Endothelial cell of umbilical vein (primary cell): ENCODE measurements at regions not wholly inside any gene's neighbourhood (a gene's known extent, or its start where the extent isn't known, plus 50 kb on each side); places are given as distances from the start of the nearest gene placed in this dataset.

Experiments
- BruUV-seq: library from RNA; stranded (reverse); fragments of 400-500 nt; replicated peaks from 2 replicates; lab custom pipeline; 2021; lab: Mats Ljungman, UMichigan
- CTCF ChIA-PET: fragments of 300-600, 350-600 bp; sonication (Branson Sonifier 250); formaldehyde crosslinking; loops from one replicate; lab custom pipeline; 2021; ENCODE audit warnings: antibody characterized with exemption, inconsistent platforms; lab: Charles Lee
- POLR2A ChIA-PET: fragments of 300-600, 350-600 bp; sonication (Branson Sonifier 250); formaldehyde crosslinking; loops from one replicate; lab custom pipeline; 2021; ENCODE audit warnings: antibody characterized with exemption, inconsistent platforms; lab: Charles Lee
- DNase-seq: peaks from one replicate; pipeline ENCODE4 v3.0.0-alpha.2; 2011; ENCODE audit warnings: low read depth, low spot score
- FAIRE-seq: peaks from 2 replicates; lab custom pipeline; 2011; peaks lifted over from hg19 to GRCh38; lab: Jason Lieb, UNC
- H2AFZ ChIP-seq: 2 replicates; pipeline ENCODE4 v1.6.0; 2012; ENCODE audit warnings: low read depth, low read length, control low read depth, inconsistent platforms
- H3K27ac ChIP-seq: 2 replicates; pipeline ENCODE4 v1.5.1; 2011; ENCODE audit warnings: low read depth, mild to moderate bottlenecking, control low read depth, low read length, moderate library complexity; ENCODE audit not compliant: insufficient read depth
- H3K27me3 ChIP-seq, 2 experiments: 2 replicates each; pipeline versions ENCODE4 v1.6.0 to v1.6.1; 2011; ENCODE audit warnings: low read length in 2 of 2, mixed read lengths in 1 of 2; ENCODE audit not compliant: control insufficient read depth in 2 of 2, insufficient read depth in 2 of 2
- H3K36me3 ChIP-seq, 2 experiments: 2 replicates in 1 of 2; 3 replicates in 1 of 2; pipeline ENCODE4 v1.5.1; 2011; ENCODE audit warnings: low read length in 2 of 2, mild to moderate bottlenecking in 1 of 2, moderate library complexity in 1 of 2; ENCODE audit not compliant: control insufficient read depth in 2 of 2, insufficient read depth in 2 of 2; ENCODE audit errors: extremely low read depth in 1 of 2
- H3K4me1 ChIP-seq: 3 replicates; pipeline ENCODE4 v1.5.1; 2011; ENCODE audit warnings: mild to moderate bottlenecking, low read length; ENCODE audit not compliant: control insufficient read depth, insufficient read depth; ENCODE audit errors: extremely low read depth
- H3K4me2 ChIP-seq: 2 replicates; pipeline ENCODE4 v1.6.1; 2011; ENCODE audit warnings: low read length, control low read depth, mixed read lengths; ENCODE audit not compliant: insufficient read depth
- H3K4me3 ChIP-seq, 3 experiments: fragments of 200-600 bp in 1 of 3; sonication (generic), shearing (Covaris generic) in 1 of 3; replicated peaks in 1 of 3; 2 replicates each; pipeline ENCODE4 v1.5.1; 2011 to 2016; ENCODE audit warnings: control low read depth in 3 of 3, low read length in 3 of 3, mild to moderate bottlenecking in 2 of 3, inconsistent platforms in 1 of 3, low read depth in 1 of 3, moderate library complexity in 1 of 3; ENCODE audit not compliant: insufficient read depth in 1 of 3
- H3K79me2 ChIP-seq: 2 replicates; pipeline ENCODE4 v1.6.0; 2012; ENCODE audit warnings: low read length, inconsistent platforms; ENCODE audit not compliant: control insufficient read depth, insufficient read depth
- H3K9ac ChIP-seq: replicated peaks from 2 replicates; pipeline ENCODE3; 2011; ENCODE audit warnings: low read length, control low read depth; ENCODE audit not compliant: insufficient read depth; ENCODE audit errors: extremely low read depth
- H3K9me1 ChIP-seq: replicated peaks from 3 replicates; pipeline ENCODE4 v1.6.0; 2011; ENCODE audit warnings: mild to moderate bottlenecking, low read length; ENCODE audit not compliant: control insufficient read depth, insufficient read depth; ENCODE audit errors: extremely low read depth
- H3K9me3 ChIP-seq: replicated peaks from 2 replicates; pipeline ENCODE4 v1.5.1; 2012; ENCODE audit warnings: low read length, inconsistent platforms; ENCODE audit not compliant: control insufficient read depth, insufficient read depth
- H4K20me1 ChIP-seq: replicated peaks from 2 replicates; pipeline ENCODE3; 2011; ENCODE audit warnings: mild to moderate bottlenecking, low read length; ENCODE audit not compliant: control insufficient read depth, insufficient read depth; ENCODE audit errors: extremely low read depth
- CTCF ChIP-seq, 2 donors: IDR thresholded peaks; 1 replicate in 1 of 2; 2 replicates in 1 of 2; pipeline ENCODE4 v1.5.1; 2011; ENCODE audit warnings: low read length in 2 of 2, mild to moderate bottlenecking in 2 of 2, moderate library complexity in 2 of 2, control low read depth in 1 of 2, inconsistent platforms in 1 of 2, low read depth in 1 of 2; ENCODE audit not compliant: insufficient read depth in 1 of 2; ENCODE audit errors: extremely low read depth in 1 of 2
- EZH2 ChIP-seq: IDR thresholded peaks from 2 replicates; pipeline ENCODE4 v1.6.1; 2012; ENCODE audit warnings: borderline replicate concordance, low read depth, mild to moderate bottlenecking, moderate library complexity, low read length, inconsistent platforms; ENCODE audit not compliant: severe bottlenecking
- GATA2 ChIP-seq: IDR thresholded peaks from 2 replicates; pipeline ENCODE4 v1.7.0; 2011; ENCODE audit warnings: low read depth, mild to moderate bottlenecking, moderate library complexity, mixed read lengths, low read length; ENCODE audit not compliant: insufficient read length, insufficient read depth
- JUN ChIP-seq: IDR thresholded peaks from 2 replicates; pipeline ENCODE4 v1.6.1; 2011; ENCODE audit warnings: borderline replicate concordance, low read depth; ENCODE audit not compliant: insufficient read length, insufficient read depth
- POLR2AphosphoS5 ChIP-seq: IDR thresholded peaks from 2 replicates; pipeline ENCODE4 v1.6.1; 2012; ENCODE audit warnings: low read depth, mild to moderate bottlenecking, control low read depth, low read length, moderate library complexity; ENCODE audit not compliant: insufficient read depth
- dilution Hi-C: fragments of 300-500 bp; cut with MboI; formaldehyde crosslinking; loops from one replicate; pipeline ENCODE4 v1.15.0; 2019; ENCODE audit warnings: low sequenced_read_pairs; ENCODE audit not compliant: extremely low pct_ligation_motif_present
- intact Hi-C: fragments of 100-400 bp; cut with micrococcal nuclease; formaldehyde crosslinking; loops from one replicate; pipeline ENCODE4 v1.10.0; 2022

GRCh38 chr2:145137211-145137610, 617.3 kb upstream of the ZEB2 start:
- no peak overlapping the region for H2AFZ ChIP-seq
- no peak overlapping the region for H3K4me2 ChIP-seq
- dilution Hi-C loops (no loop called here), intact Hi-C loops (loop anchor here (5.0 kb wide), 1 partner anchor 615 kb away; the partner anchor contains the start of gene ZEB2)
- no peak overlapping the region for H3K9ac ChIP-seq
- BruUV-seq = no TSS peak
- H3K4me1 ChIP-seq = peaks cover 7% of the 10 kb centered on the region
- H3K27me3 ChIP-seq = no peaks in the 10 kb centered on the region
- no peaks in the 10 kb centered on the region for H3K79me2 ChIP-seq
- peak; percentile 12 for TF ChIP-seq JUN
- no peak for TF ChIP-seq GATA2
- H3K9me1 ChIP-seq = no peaks in the 10 kb centered on the region
- ChIA-PET CTCF (no interaction called here), POLR2A (no interaction called here)
- no peak for FAIRE-seq
- H3K27ac ChIP-seq = no peak overlapping the region
- DNase-seq = no peak
- H4K20me1 ChIP-seq = no peaks in the 10 kb centered on the region
- H3K4me3 ChIP-seq = no peak overlapping the region
- H3K36me3 ChIP-seq = no peaks in the 10 kb centered on the region
- H3K9me3 ChIP-seq = no peaks in the 10 kb centered on the region

GRCh38 chr2:145136702-145137101, 616.8 kb upstream of the ZEB2 start:
- ChIA-PET POLR2A (no interaction called here), CTCF (no interaction called here)
- no peaks in the 10 kb centered on the region for H3K27me3 ChIP-seq
- H3K9me1 ChIP-seq = no peaks in the 10 kb centered on the region
- BruUV-seq = no TSS peak
- no peak overlapping the region for H3K4me3 ChIP-seq
- intact Hi-C loops (loop anchor here (5.0 kb wide), 1 partner anchor 614 kb away; the partner anchor contains the start of gene ZEB2), dilution Hi-C loops (no loop called here)
- FAIRE-seq = no peak
- H3K9ac ChIP-seq = no peak overlapping the region
- DNase-seq = no peak
- no peaks in the 10 kb centered on the region for H3K9me3 ChIP-seq
- H2AFZ ChIP-seq = no peak overlapping the region
- TF ChIP-seq GATA2 (no peak), CTCF (IDR thresholded peaks at IDR 0.05; ENCODE audit: extremely low read depth in 1 of 2, insufficient read depth in 1 of 2, low read depth in 1 of 2, low read length in 2 of 2) (no peak), POLR2AphosphoS5 (no peak), EZH2 (no peak), JUN (no peak)
- no peak overlapping the region for H3K27ac ChIP-seq
- H3K4me1 ChIP-seq = peaks cover 7% of the 10 kb centered on the region
- no peaks in the 10 kb centered on the region for H3K36me3 ChIP-seq
- no peak overlapping the region for H3K4me2 ChIP-seq
- no peaks in the 10 kb centered on the region for H3K79me2 ChIP-seq
- H4K20me1 ChIP-seq = no peaks in the 10 kb centered on the region
